Endothelial cell of umbilical vein (primary cell): ENCODE measurements at regions not wholly inside any gene's neighbourhood (a gene's known extent, or its start where the extent isn't known, plus 50 kb on each side); places are given as distances from the start of the nearest gene placed in this dataset.

Source experiments
- BruUV-seq: library from RNA; stranded (reverse); fragments of 400-500 nt; replicated peaks from 2 replicates; lab custom pipeline; 2021; lab: Mats Ljungman, UMichigan
- CTCF ChIA-PET: fragments of 300-600, 350-600 bp; sonication (Branson Sonifier 250); formaldehyde crosslinking; loops from one replicate; lab custom pipeline; 2021; ENCODE audit warnings: antibody characterized with exemption, inconsistent platforms; lab: Charles Lee
- POLR2A ChIA-PET: fragments of 300-600, 350-600 bp; sonication (Branson Sonifier 250); formaldehyde crosslinking; loops from one replicate; lab custom pipeline; 2021; ENCODE audit warnings: antibody characterized with exemption, inconsistent platforms; lab: Charles Lee
- DNase-seq: peaks from one replicate; pipeline ENCODE4 v3.0.0-alpha.2; 2011; ENCODE audit warnings: low read depth, low spot score
- FAIRE-seq: peaks from 2 replicates; lab custom pipeline; 2011; peaks lifted over from hg19 to GRCh38; lab: Jason Lieb, UNC
- H2AFZ ChIP-seq: 2 replicates; pipeline ENCODE4 v1.6.0; 2012; ENCODE audit warnings: low read depth, low read length, control low read depth, inconsistent platforms
- H3K27ac ChIP-seq: 2 replicates; pipeline ENCODE4 v1.5.1; 2011; ENCODE audit warnings: low read depth, mild to moderate bottlenecking, control low read depth, low read length, moderate library complexity; ENCODE audit not compliant: insufficient read depth
- H3K27me3 ChIP-seq, 2 experiments: 2 replicates each; pipeline versions ENCODE4 v1.6.0 to v1.6.1; 2011; ENCODE audit warnings: low read length in 2 of 2, mixed read lengths in 1 of 2; ENCODE audit not compliant: control insufficient read depth in 2 of 2, insufficient read depth in 2 of 2
- H3K36me3 ChIP-seq, 2 experiments: 2 replicates in 1 of 2; 3 replicates in 1 of 2; pipeline ENCODE4 v1.5.1; 2011; ENCODE audit warnings: low read length in 2 of 2, mild to moderate bottlenecking in 1 of 2, moderate library complexity in 1 of 2; ENCODE audit not compliant: control insufficient read depth in 2 of 2, insufficient read depth in 2 of 2; ENCODE audit errors: extremely low read depth in 1 of 2
- H3K4me1 ChIP-seq: 3 replicates; pipeline ENCODE4 v1.5.1; 2011; ENCODE audit warnings: mild to moderate bottlenecking, low read length; ENCODE audit not compliant: control insufficient read depth, insufficient read depth; ENCODE audit errors: extremely low read depth
- H3K4me2 ChIP-seq: 2 replicates; pipeline ENCODE4 v1.6.1; 2011; ENCODE audit warnings: low read length, control low read depth, mixed read lengths; ENCODE audit not compliant: insufficient read depth
- H3K4me3 ChIP-seq, 3 experiments: fragments of 200-600 bp in 1 of 3; sonication (generic), shearing (Covaris generic) in 1 of 3; replicated peaks in 1 of 3; 2 replicates each; pipeline ENCODE4 v1.5.1; 2011 to 2016; ENCODE audit warnings: control low read depth in 3 of 3, low read length in 3 of 3, mild to moderate bottlenecking in 2 of 3, inconsistent platforms in 1 of 3, low read depth in 1 of 3, moderate library complexity in 1 of 3; ENCODE audit not compliant: insufficient read depth in 1 of 3
- H3K79me2 ChIP-seq: 2 replicates; pipeline ENCODE4 v1.6.0; 2012; ENCODE audit warnings: low read length, inconsistent platforms; ENCODE audit not compliant: control insufficient read depth, insufficient read depth
- H3K9ac ChIP-seq: replicated peaks from 2 replicates; pipeline ENCODE3; 2011; ENCODE audit warnings: low read length, control low read depth; ENCODE audit not compliant: insufficient read depth; ENCODE audit errors: extremely low read depth
- H3K9me1 ChIP-seq: replicated peaks from 3 replicates; pipeline ENCODE4 v1.6.0; 2011; ENCODE audit warnings: mild to moderate bottlenecking, low read length; ENCODE audit not compliant: control insufficient read depth, insufficient read depth; ENCODE audit errors: extremely low read depth
- H3K9me3 ChIP-seq: replicated peaks from 2 replicates; pipeline ENCODE4 v1.5.1; 2012; ENCODE audit warnings: low read length, inconsistent platforms; ENCODE audit not compliant: control insufficient read depth, insufficient read depth
- H4K20me1 ChIP-seq: replicated peaks from 2 replicates; pipeline ENCODE3; 2011; ENCODE audit warnings: mild to moderate bottlenecking, low read length; ENCODE audit not compliant: control insufficient read depth, insufficient read depth; ENCODE audit errors: extremely low read depth
- CTCF ChIP-seq, 2 donors: IDR thresholded peaks; 1 replicate in 1 of 2; 2 replicates in 1 of 2; pipeline ENCODE4 v1.5.1; 2011; ENCODE audit warnings: low read length in 2 of 2, mild to moderate bottlenecking in 2 of 2, moderate library complexity in 2 of 2, control low read depth in 1 of 2, inconsistent platforms in 1 of 2, low read depth in 1 of 2; ENCODE audit not compliant: insufficient read depth in 1 of 2; ENCODE audit errors: extremely low read depth in 1 of 2
- EZH2 ChIP-seq: IDR thresholded peaks from 2 replicates; pipeline ENCODE4 v1.6.1; 2012; ENCODE audit warnings: borderline replicate concordance, low read depth, mild to moderate bottlenecking, moderate library complexity, low read length, inconsistent platforms; ENCODE audit not compliant: severe bottlenecking
- FOS ChIP-seq: IDR thresholded peaks from 2 replicates; pipeline ENCODE4 v1.6.1; 2011; ENCODE audit warnings: mild to moderate bottlenecking, low read length, moderate library complexity, borderline replicate concordance; ENCODE audit not compliant: insufficient read depth
- GATA2 ChIP-seq: IDR thresholded peaks from 2 replicates; pipeline ENCODE4 v1.7.0; 2011; ENCODE audit warnings: low read depth, mild to moderate bottlenecking, moderate library complexity, mixed read lengths, low read length; ENCODE audit not compliant: insufficient read length, insufficient read depth
- JUN ChIP-seq: IDR thresholded peaks from 2 replicates; pipeline ENCODE4 v1.6.1; 2011; ENCODE audit warnings: borderline replicate concordance, low read depth; ENCODE audit not compliant: insufficient read length, insufficient read depth
- MAX ChIP-seq: IDR thresholded peaks from 2 replicates; pipeline ENCODE4 v1.6.1; 2011; ENCODE audit not compliant: insufficient read depth, insufficient read length
- MYC ChIP-seq: IDR thresholded peaks from one replicate; pipeline ENCODE4 v1.6.1; 2011; ENCODE audit warnings: mild to moderate bottlenecking, low read depth, low read length
- POLR2A ChIP-seq: IDR thresholded peaks from 2 replicates; pipeline ENCODE4 v1.6.1; 2012; ENCODE audit warnings: low read depth, mild to moderate bottlenecking, control low read depth, low read length
- POLR2AphosphoS5 ChIP-seq: IDR thresholded peaks from 2 replicates; pipeline ENCODE4 v1.6.1; 2012; ENCODE audit warnings: low read depth, mild to moderate bottlenecking, control low read depth, low read length, moderate library complexity; ENCODE audit not compliant: insufficient read depth
- dilution Hi-C: fragments of 300-500 bp; cut with MboI; formaldehyde crosslinking; loops from one replicate; pipeline ENCODE4 v1.15.0; 2019; ENCODE audit warnings: low sequenced_read_pairs; ENCODE audit not compliant: extremely low pct_ligation_motif_present
- intact Hi-C: fragments of 100-400 bp; cut with micrococcal nuclease; formaldehyde crosslinking; loops from one replicate; pipeline ENCODE4 v1.10.0; 2022

- no peaks in the 10 kb centered on the region for H3K36me3 ChIP-seq
- H2AFZ ChIP-seq, result no peak overlapping the region
- H3K4me2 ChIP-seq, result no peak overlapping the region
- ChIA-PET CTCF (interaction anchor here (0.6 to 2.3 kb wide), 9 partner anchors 9 to 368 kb away, joined by 3 to 11 read pairs (median 6); partner anchors contain the start of gene BMAL2), POLR2A (no interaction called here)
- no peaks in the 10 kb centered on the region for H3K9me1 ChIP-seq
- H3K27me3 ChIP-seq, result no peaks in the 10 kb centered on the region
- H3K79me2 ChIP-seq, result no peaks in the 10 kb centered on the region
- DNase-seq (peak; percentile 80), FAIRE-seq (peak; percentile 96)
- no peak overlapping the region for H3K4me3 ChIP-seq
- no peaks in the 10 kb centered on the region for H4K20me1 ChIP-seq
- no TSS peak for BruUV-seq
- no peak overlapping the region for H3K9ac ChIP-seq
- H3K4me1 ChIP-seq, result no peaks in the 10 kb centered on the region
- H3K9me3 ChIP-seq, result no peaks in the 10 kb centered on the region
- intact Hi-C loops, result loop anchor here (1.0 to 10.0 kb wide), 6 partner anchors 50 to 445 kb away; partner anchors contain the start of genes FGFR1OP2 and TM7SF3
- TF ChIP-seq FOS (peak; percentile 48), CTCF (IDR thresholded peaks at IDR 0.05; ENCODE audit: extremely low read depth in 1 of 2, insufficient read depth in 1 of 2, low read depth in 1 of 2, low read length in 2 of 2) (peak; percentile 89 to 93), POLR2AphosphoS5 (no peak)
- H3K27ac ChIP-seq, result no peak overlapping the region
- dilution Hi-C loops, result no loop called here
These were observed 51.0 kb downstream of the BMAL2 start for GRCh38 chr12:27383429-27384260.

GRCh38 chr12:27384261-27384590, 51.6 kb downstream of the BMAL2 start:
- dilution Hi-C loops, result no loop called here
- no peak overlapping the region for H3K9ac ChIP-seq
- no peaks in the 10 kb centered on the region for H3K79me2 ChIP-seq
- H3K9me3 ChIP-seq, result no peaks in the 10 kb centered on the region
- no TSS peak for BruUV-seq
- DNase-seq (no peak), FAIRE-seq (no peak)
- H3K4me2 ChIP-seq, result no peak overlapping the region
- TF ChIP-seq FOS, result no peak
- no peak for TF ChIP-seq GATA2
- no peak for TF ChIP-seq POLR2AphosphoS5
- TF ChIP-seq CTCF (IDR thresholded peaks at IDR 0.05; ENCODE audit: extremely low read depth in 1 of 2, insufficient read depth in 1 of 2, low read depth in 1 of 2, low read length in 2 of 2), result no peak
- no peak for TF ChIP-seq JUN
- TF ChIP-seq POLR2A, result no peak
- TF ChIP-seq MYC, result no peak
- no peak for TF ChIP-seq EZH2
- TF ChIP-seq MAX, result no peak
- CTCF ChIA-PET, result interaction anchor here (1.2 to 2.3 kb wide), 9 partner anchors 8 to 368 kb away, joined by 3 to 11 read pairs (median 6); partner anchors contain the start of gene BMAL2
- H3K9me1 ChIP-seq, result no peaks in the 10 kb centered on the region
- H3K36me3 ChIP-seq, result no peaks in the 10 kb centered on the region
- intact Hi-C loops, result loop anchor here (1.0 to 10.0 kb wide), 6 partner anchors 51 to 446 kb away; partner anchors contain the start of genes FGFR1OP2 and TM7SF3
- no peaks in the 10 kb centered on the region for H4K20me1 ChIP-seq
- no peaks in the 10 kb centered on the region for H3K4me1 ChIP-seq
- no peaks in the 10 kb centered on the region for H3K27me3 ChIP-seq
- no peak overlapping the region for H2AFZ ChIP-seq
- no peak overlapping the region for H3K4me3 ChIP-seq
- H3K27ac ChIP-seq, result no peak overlapping the region
- POLR2A ChIA-PET, result no interaction called here
